HepG2 (cell line): ENCODE measurements at regions not wholly inside any gene's neighbourhood (a gene's known extent, or its start where the extent isn't known, plus 50 kb on each side); places are given as distances from the start of the nearest gene placed in this dataset.

ENCODE experiments used
- BRD4 ChIP-seq: sonication (generic); formaldehyde crosslinking; IDR thresholded peaks from 2 replicates; pipeline ENCODE4 v1.4.0; 2020; ENCODE audit warnings: missing genetic modification reagents
- RFXAP ChIP-seq: sonication (generic); formaldehyde crosslinking; IDR thresholded peaks from 2 replicates; pipeline ENCODE4 v1.4.0; 2020; ENCODE audit warnings: missing genetic modification reagents, borderline replicate concordance
- STAG1 ChIP-seq: sonication (generic); formaldehyde crosslinking; IDR thresholded peaks from 2 replicates; pipeline ENCODE4 v1.4.0; 2020; ENCODE audit warnings: missing genetic modification reagents
- WIZ ChIP-seq: sonication (generic); formaldehyde crosslinking; IDR thresholded peaks from 2 replicates; pipeline ENCODE4 v1.5.1; 2020; ENCODE audit warnings: mild to moderate bottlenecking, missing genetic modification reagents
- ZBTB8A ChIP-seq: sonication (generic); formaldehyde crosslinking; IDR thresholded peaks from 2 replicates; pipeline ENCODE4 v1.4.0; 2020; ENCODE audit warnings: mild to moderate bottlenecking, low read depth, missing genetic modification reagents, borderline replicate concordance
- ZNF652 ChIP-seq: IDR thresholded peaks from 2 replicates; pipeline ENCODE4 v1.6.1; 2016; ENCODE audit warnings: low read depth, borderline replicate concordance
- TF ChIP-seq, protein P1 (sequence below): sonication (generic); formaldehyde crosslinking; IDR thresholded peaks from 2 replicates; pipeline ENCODE4 v1.5.0; 2020; ENCODE audit warnings: mild to moderate bottlenecking, missing genetic modification reagents, borderline replicate concordance
- TF ChIP-seq, protein P2 (sequence below): sonication (generic); formaldehyde crosslinking; IDR thresholded peaks from 2 replicates; pipeline ENCODE4 v1.5.0; 2020; ENCODE audit warnings: mild to moderate bottlenecking, missing genetic modification reagents, moderate library complexity

DNA sequence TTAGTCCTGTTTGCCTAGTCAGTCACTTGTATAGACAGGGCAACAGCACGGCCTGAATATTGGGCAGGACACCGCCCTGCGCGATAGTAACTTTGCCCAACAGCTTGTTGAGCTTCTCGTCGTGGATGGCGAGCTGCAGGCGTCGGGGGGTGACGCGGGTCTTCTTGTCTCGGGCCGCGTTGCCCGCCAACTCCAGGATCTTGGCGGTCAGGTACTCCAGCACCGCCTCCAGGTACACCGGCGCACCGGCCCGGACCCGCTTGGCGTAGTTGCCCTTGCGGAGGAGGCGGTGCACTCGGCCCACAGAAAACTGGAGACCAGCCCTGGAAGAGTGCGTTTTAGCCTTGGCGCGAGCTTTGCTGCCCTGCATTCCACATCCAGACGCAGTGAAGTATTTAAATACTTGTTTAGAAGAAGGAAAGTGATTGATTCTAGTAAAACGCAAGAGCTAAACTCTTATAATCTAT, 92.8 kb upstream of the BTN3A2 start (continued):
- no peak for TF ChIP-seq ZBTB8A (CRISPR knock-in tag)
- TF ChIP-seq, protein P1, sequence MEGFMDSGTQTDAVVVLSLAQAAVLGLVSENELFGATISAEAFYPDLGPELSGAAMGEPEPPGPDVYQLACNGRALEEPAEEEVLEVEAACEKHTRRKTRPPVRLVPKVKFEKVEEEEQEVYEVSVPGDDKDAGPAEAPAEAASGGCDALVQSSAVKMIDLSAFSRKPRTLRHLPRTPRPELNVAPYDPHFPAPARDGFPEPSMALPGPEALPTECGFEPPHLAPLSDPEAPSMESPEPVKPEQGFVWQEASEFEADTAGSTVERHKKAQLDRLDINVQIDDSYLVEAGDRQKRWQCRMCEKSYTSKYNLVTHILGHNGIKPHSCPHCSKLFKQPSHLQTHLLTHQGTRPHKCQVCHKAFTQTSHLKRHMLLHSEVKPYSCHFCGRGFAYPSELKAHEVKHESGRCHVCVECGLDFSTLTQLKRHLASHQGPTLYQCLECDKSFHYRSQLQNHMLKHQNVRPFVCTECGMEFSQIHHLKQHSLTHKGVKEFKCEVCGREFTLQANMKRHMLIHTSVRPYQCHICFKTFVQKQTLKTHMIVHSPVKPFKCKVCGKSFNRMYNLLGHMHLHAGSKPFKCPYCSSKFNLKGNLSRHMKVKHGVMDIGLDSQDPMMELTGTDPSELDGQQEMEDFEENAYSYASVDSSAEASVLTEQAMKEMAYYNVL (CRISPR knock-in tag): no peak
- 0 out of 2 replicates have a peak, but pooled peaks have one; percentile 16 for TF ChIP-seq BRD4 (CRISPR knock-in tag)
- peak; percentile 19; the same call in 1 of the 2 replicates for TF ChIP-seq STAG1 (CRISPR knock-in tag)
- no peak for TF ChIP-seq ZNF652 (CRISPR knock-in tag)
- TF ChIP-seq WIZ: 0 out of 2 replicates have a peak, but pooled peaks have one; percentile 13
- TF ChIP-seq, protein P2, sequence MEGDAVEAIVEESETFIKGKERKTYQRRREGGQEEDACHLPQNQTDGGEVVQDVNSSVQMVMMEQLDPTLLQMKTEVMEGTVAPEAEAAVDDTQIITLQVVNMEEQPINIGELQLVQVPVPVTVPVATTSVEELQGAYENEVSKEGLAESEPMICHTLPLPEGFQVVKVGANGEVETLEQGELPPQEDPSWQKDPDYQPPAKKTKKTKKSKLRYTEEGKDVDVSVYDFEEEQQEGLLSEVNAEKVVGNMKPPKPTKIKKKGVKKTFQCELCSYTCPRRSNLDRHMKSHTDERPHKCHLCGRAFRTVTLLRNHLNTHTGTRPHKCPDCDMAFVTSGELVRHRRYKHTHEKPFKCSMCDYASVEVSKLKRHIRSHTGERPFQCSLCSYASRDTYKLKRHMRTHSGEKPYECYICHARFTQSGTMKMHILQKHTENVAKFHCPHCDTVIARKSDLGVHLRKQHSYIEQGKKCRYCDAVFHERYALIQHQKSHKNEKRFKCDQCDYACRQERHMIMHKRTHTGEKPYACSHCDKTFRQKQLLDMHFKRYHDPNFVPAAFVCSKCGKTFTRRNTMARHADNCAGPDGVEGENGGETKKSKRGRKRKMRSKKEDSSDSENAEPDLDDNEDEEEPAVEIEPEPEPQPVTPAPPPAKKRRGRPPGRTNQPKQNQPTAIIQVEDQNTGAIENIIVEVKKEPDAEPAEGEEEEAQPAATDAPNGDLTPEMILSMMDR (CRISPR knock-in tag): peak; percentile 54
- no peak for TF ChIP-seq RFXAP (CRISPR knock-in tag)
